Ishikawa (cell line): ENCODE measurements at regions not wholly inside any gene's neighbourhood (a gene's known extent, or its start where the extent isn't known, plus 50 kb on each side); places are given as distances from the start of the nearest gene placed in this dataset.

Source experiments
- CEBPB ChIP-seq: IDR thresholded peaks from 2 replicates; pipeline ENCODE4 v1.6.1; 2012
- CREB1 ChIP-seq: IDR thresholded peaks from 2 replicates; pipeline ENCODE4 v1.6.1; 2012; ENCODE audit warnings: low read depth
- EGR1 ChIP-seq: IDR thresholded peaks from 2 replicates; pipeline ENCODE4 v1.6.1; 2012
- EP300 ChIP-seq: IDR thresholded peaks from 2 replicates; pipeline ENCODE4 v1.6.1; 2012; ENCODE audit warnings: borderline replicate concordance
- FOXM1 ChIP-seq: IDR thresholded peaks from 2 replicates; pipeline ENCODE4 v1.6.1; 2012; ENCODE audit warnings: low read depth, borderline replicate concordance
- NFIC ChIP-seq: IDR thresholded peaks from 2 replicates; pipeline ENCODE4 v1.6.1; 2012
- RAD21 ChIP-seq: IDR thresholded peaks from 2 replicates; pipeline ENCODE4 v1.6.1; 2012; ENCODE audit warnings: low read depth
- TAF1 ChIP-seq: IDR thresholded peaks from 2 replicates; pipeline ENCODE4 v1.6.1; 2012; ENCODE audit warnings: low read depth, mild to moderate bottlenecking
- TCF12 ChIP-seq: IDR thresholded peaks from 2 replicates; pipeline ENCODE4 v1.6.1; 2012; ENCODE audit warnings: low read depth
- TEAD4 ChIP-seq: IDR thresholded peaks from 2 replicates; pipeline ENCODE4 v1.6.1; 2012
- YY1 ChIP-seq: IDR thresholded peaks from 2 replicates; pipeline ENCODE4 v1.6.1; 2012; ENCODE audit warnings: low read depth
- ZBTB7A ChIP-seq: IDR thresholded peaks from 2 replicates; pipeline ENCODE4 v1.6.1; 2012; ENCODE audit warnings: low read depth
- TF ChIP-seq, protein P1 (sequence below): IDR thresholded peaks from 2 replicates; pipeline ENCODE4 v1.6.1; 2012; ENCODE audit warnings: low read depth, mild to moderate bottlenecking
- TF ChIP-seq, protein P2 (sequence below): IDR thresholded peaks from 2 replicates; pipeline ENCODE4 v1.6.1; 2012
- TF ChIP-seq, protein P3 (sequence below): IDR thresholded peaks from 2 replicates; pipeline ENCODE4 v1.6.1; 2012

DNA sequence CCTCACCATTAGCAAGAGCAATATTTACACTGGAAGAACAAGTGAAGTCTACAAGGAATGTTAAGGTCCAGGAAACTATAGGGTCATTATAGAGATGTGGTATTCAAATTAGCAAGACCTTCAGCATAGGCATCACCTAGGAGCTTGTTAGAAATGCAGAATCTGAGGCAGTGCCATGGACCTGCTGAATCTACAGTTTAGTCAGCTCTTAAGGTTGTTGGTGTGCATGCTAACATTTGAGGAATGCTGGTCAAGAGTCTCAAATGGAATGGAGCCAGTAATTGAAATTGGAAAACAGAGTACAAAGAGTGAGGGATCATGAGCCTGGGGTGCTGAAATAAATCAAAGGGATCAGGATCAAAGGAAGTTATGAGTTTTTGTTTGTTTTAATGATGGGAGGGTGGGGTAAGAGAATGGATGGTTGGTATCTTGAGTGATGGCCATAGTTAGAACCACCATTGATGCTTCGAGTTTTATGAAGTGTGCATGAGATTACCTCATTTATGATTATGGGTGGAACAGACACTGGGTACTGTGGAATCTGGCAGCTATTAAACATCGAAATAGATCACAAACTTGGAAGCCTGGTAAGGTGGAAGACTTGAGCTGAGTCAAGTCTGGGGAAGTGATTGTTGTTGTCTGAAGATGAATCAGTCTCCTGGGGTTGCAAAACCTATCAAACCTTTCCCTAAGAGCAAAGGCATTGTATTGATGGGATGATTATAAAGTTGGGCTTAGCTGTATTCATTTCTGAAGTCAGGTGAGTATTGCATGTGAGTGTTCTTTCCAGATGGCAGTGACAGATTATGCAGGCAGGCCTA lies 323.3 kb upstream of the E2F7 start:
- no peak for TF ChIP-seq TCF12
- no peak for TF ChIP-seq CREB1
- no peak for TF ChIP-seq FOXM1
- TF ChIP-seq, protein P1, sequence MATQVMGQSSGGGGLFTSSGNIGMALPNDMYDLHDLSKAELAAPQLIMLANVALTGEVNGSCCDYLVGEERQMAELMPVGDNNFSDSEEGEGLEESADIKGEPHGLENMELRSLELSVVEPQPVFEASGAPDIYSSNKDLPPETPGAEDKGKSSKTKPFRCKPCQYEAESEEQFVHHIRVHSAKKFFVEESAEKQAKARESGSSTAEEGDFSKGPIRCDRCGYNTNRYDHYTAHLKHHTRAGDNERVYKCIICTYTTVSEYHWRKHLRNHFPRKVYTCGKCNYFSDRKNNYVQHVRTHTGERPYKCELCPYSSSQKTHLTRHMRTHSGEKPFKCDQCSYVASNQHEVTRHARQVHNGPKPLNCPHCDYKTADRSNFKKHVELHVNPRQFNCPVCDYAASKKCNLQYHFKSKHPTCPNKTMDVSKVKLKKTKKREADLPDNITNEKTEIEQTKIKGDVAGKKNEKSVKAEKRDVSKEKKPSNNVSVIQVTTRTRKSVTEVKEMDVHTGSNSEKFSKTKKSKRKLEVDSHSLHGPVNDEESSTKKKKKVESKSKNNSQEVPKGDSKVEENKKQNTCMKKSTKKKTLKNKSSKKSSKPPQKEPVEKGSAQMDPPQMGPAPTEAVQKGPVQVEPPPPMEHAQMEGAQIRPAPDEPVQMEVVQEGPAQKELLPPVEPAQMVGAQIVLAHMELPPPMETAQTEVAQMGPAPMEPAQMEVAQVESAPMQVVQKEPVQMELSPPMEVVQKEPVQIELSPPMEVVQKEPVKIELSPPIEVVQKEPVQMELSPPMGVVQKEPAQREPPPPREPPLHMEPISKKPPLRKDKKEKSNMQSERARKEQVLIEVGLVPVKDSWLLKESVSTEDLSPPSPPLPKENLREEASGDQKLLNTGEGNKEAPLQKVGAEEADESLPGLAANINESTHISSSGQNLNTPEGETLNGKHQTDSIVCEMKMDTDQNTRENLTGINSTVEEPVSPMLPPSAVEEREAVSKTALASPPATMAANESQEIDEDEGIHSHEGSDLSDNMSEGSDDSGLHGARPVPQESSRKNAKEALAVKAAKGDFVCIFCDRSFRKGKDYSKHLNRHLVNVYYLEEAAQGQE = no peak
- TF ChIP-seq, protein P2, sequence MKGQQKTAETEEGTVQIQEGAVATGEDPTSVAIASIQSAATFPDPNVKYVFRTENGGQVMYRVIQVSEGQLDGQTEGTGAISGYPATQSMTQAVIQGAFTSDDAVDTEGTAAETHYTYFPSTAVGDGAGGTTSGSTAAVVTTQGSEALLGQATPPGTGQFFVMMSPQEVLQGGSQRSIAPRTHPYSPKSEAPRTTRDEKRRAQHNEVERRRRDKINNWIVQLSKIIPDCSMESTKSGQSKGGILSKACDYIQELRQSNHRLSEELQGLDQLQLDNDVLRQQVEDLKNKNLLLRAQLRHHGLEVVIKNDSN = no peak
- TF ChIP-seq EGR1 = no peak
- TF ChIP-seq RAD21 = no peak
- no peak for TF ChIP-seq EP300
- no peak for TF ChIP-seq TAF1
- TF ChIP-seq NFIC = no peak

DNA sequence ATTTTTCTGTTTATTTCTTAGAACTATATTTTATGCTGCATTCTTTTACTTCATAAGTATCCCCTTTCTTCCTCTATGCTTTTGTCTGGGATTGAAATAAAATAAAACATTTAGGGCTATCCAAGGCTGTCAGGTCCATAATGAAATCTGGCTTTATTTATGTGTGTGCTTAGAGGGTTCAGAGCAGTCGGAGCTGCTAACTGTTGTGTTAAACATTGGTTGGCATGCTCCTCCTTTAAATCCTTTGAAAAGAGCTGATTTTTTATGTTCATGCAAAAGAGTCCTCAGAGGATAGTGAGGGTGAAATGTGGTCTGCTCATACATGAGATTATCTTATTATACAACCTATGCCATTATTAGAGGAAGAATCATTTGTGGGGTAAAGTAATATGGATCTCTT lies 322.3 kb upstream of the E2F7 start:
- TF ChIP-seq TCF12 = no peak

DNA sequence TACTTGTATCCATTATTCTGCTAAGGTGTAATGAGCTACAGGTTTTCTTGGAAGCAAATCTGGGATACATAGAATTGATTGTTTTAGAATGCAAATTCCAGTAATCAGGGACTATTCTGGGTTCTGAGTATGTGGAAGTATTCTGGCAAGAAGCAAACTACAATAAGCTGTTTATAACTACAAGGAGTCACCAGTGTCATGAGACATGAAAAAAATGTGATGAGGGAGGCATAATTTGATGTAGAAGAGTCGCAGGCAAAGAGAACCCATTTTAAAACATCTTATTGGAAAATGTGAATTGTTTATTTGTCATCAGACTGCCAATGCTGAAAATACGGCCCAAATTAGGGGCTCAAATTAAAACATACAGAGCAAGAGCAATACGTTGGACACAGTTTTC lies 321.8 kb upstream of the E2F7 start:
- TF ChIP-seq YY1 (no peak), RAD21 (no peak), CEBPB (no peak), TCF12 (no peak)

DNA sequence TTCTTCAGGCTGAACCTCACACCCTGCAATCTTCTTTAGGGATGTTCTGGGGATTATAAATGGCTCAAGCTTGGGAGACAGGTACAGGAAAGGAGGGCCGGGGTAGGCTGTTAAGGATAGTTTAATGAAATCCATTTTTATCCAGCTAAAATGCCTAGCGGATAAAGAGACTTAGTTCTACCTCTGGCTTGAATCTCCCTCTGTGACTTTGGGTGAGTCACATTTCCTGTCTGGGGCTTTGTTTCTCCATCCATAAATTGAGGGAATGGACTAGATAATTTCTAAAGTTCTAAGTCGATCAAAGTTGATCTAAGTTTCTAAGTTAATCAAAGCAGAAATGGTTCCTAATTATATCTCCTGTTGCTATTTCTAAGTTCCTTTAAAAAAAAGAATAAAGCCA lies 319.6 kb upstream of the E2F7 start:
- TF ChIP-seq YY1 (no peak), RAD21 (no peak), CEBPB (no peak), ZBTB7A (no peak), TAF1 (no peak), EGR1 (no peak), FOXM1 (no peak), TEAD4 (no peak), NFIC (no peak), EP300 (no peak), TCF12 (no peak), CREB1 (no peak)
- TF ChIP-seq, protein P3, sequence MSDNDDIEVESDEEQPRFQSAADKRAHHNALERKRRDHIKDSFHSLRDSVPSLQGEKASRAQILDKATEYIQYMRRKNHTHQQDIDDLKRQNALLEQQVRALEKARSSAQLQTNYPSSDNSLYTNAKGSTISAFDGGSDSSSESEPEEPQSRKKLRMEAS = no peak
- TF ChIP-seq, protein P2 = no peak
- TF ChIP-seq, protein P1 = no peak

DNA sequence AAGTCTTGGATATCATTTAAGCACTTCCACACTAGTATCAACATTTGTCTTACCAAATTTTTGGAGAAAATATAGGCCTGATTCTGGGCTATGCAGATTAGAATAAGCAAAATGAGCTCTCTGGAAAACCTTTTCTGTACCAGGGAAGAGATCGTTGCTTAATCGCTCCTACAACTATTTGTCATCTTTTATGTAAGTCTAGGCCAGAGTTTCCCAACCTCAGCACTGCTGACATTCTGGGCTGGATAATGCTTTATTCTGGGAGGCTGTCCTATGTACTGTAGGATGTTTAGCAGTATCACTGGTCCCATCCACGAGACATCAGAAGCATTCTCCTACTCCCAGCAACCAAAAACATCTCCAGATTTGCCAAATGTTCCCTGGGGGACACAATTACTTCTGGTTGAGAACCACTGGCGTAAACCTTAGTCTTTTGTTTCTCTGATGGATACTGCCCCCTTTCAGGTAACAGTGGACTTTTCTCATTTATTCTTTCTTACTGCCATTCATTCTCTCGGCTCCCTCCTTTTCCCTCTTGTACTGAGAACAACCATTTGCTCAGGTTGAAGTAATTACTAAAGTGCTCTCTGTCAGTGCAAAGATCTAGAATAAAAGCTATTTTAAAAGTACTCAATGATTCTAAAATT lies 316.9 kb upstream of the E2F7 start:
- no peak for TF ChIP-seq EGR1
- no peak for TF ChIP-seq FOXM1
- TF ChIP-seq TEAD4 = no peak
- no peak for TF ChIP-seq TAF1
- TF ChIP-seq NFIC = no peak
- no peak for TF ChIP-seq TCF12
- TF ChIP-seq ZBTB7A = no peak
- TF ChIP-seq, protein P3 = no peak
- TF ChIP-seq, protein P1 = no peak
- TF ChIP-seq CREB1 = no peak
- no peak for TF ChIP-seq EP300
- no peak for TF ChIP-seq YY1
- TF ChIP-seq, protein P2 = no peak
- TF ChIP-seq CEBPB = no peak
- TF ChIP-seq RAD21 = no peak
